ENCODE measurements at regions not wholly inside any gene's neighbourhood (a gene's known extent, or its start where the extent isn't known, plus 50 kb on each side); places are given as distances from the start of the nearest gene placed in this dataset.

DNA sequence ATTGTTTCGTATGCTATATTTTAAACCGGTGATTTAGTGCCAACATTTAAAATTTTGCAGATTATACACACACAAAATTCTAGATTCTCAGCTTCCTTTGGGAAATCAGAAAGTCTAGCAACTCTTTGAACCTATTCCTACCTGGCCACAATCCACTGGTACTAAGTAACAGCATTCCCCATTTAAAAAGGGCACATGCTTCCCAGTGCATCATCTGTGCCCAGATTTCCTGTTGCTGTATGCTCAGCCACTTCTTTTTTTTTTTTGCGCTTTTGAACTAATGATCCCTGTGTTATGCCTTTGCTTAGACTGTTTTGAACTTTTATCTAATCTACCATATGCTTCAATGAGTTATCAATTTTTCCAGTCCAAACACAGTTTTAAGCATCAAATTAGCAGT is 548.4 kb downstream of the PLPP3 start:
- DNase-seq (ENCODE audit: low spot score): no peak
- TF ChIP-seq, protein P1, sequence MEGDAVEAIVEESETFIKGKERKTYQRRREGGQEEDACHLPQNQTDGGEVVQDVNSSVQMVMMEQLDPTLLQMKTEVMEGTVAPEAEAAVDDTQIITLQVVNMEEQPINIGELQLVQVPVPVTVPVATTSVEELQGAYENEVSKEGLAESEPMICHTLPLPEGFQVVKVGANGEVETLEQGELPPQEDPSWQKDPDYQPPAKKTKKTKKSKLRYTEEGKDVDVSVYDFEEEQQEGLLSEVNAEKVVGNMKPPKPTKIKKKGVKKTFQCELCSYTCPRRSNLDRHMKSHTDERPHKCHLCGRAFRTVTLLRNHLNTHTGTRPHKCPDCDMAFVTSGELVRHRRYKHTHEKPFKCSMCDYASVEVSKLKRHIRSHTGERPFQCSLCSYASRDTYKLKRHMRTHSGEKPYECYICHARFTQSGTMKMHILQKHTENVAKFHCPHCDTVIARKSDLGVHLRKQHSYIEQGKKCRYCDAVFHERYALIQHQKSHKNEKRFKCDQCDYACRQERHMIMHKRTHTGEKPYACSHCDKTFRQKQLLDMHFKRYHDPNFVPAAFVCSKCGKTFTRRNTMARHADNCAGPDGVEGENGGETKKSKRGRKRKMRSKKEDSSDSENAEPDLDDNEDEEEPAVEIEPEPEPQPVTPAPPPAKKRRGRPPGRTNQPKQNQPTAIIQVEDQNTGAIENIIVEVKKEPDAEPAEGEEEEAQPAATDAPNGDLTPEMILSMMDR (IDR thresholded peaks at IDR 0.05; ENCODE audit: extremely low read depth, missing control alignments): no peak

DNA sequence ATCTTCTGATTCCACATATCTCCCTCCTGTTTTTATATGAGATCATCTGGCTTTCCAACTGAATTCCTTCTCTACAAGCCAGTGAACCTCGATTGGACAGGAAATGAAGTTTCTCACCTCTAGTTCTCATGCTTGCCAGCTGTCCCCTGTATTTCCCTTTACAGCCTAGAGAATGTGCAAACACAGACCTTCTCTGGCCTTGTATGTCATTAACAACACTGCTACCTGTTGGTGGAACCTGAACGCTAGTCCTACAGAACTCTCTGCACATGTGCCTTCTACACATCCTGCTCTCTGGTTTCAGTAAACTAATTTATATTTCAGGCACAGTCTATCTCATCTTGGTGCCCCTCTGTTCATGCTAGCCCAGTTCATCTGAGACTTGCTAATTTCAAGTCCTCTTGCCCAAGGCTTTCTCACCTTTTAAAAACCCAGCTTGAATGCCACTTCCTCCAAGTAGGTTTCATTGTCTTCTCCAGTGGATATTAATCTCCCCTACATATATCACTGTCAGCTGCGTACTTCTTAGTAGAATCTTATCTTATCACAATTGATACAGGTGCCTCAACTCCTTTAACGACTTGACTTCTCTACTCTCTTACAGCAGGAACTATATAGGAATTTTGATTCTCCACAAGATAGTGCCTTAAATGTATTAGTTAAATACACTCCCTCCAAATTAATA is 549.9 kb downstream of the PLPP3 start:
- TF ChIP-seq, protein P1 (IDR thresholded peaks at IDR 0.05; ENCODE audit: extremely low read depth, missing control alignments): no peak
- DNase-seq (ENCODE audit: low spot score): no peak

DNA sequence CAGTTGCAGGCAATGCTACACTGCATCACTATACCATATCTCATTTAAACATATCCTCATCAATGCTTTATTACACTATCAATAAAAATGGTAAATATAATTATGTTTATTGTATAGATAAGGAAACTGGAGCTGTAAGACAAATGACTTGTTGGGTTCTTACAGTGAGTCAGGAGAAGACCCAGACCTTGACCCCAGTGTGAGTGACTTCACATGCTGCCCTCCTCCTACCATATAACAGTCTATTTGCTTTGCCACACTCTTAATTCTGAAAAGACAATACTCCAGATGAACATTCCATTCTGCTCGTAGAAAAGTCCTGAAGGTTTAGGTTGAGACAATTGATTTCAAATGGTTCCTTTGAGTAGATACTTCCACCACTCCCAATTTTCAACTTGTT is 550.5 kb downstream of the PLPP3 start:
- TF ChIP-seq, protein P1 (IDR thresholded peaks at IDR 0.05; ENCODE audit: extremely low read depth, missing control alignments): no peak
- no peak for DNase-seq (ENCODE audit: low spot score)

DNA sequence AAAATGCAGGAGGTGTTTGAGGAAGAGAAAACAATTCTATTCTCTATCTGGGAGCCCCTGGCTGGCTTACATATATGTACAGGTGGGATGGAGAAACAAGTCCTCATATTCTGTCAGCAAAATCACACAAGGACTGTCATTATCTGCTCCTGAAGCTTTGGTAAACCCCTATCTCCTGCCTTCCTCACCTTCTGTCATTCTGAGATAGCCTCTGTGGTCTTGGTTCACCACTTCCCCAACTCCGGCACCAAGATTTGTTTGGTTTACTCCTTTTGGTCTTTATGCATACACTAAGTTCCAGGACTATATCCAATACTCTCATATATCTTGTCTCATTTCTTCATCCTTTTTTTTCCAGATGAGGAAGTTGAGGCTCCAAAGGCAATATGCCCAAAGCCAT is 551.1 kb downstream of the PLPP3 start:
- no peak for DNase-seq (ENCODE audit: low spot score)
- TF ChIP-seq, protein P1 (IDR thresholded peaks at IDR 0.05; ENCODE audit: extremely low read depth, missing control alignments): no peak

DNA sequence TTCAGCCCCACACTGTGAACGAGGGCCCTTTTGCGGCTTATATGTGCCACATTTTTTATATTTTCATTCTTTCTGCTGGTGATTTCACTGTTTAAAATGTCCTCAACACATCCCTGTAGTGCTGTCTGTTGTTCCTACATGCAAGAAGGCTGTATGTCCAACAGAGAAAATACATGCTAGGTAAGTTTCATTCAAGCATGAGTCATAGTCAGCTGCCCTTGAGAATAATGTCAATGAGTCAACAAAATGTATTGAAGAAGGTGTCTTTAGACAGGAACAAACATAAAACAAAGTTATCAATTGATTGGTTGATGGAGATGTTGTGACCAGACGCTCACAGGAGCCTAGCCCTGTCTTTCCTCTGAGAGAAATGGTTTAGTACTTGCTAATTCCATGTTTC is 553.4 kb downstream of the PLPP3 start:
- no peak for DNase-seq (ENCODE audit: low spot score)

DNA sequence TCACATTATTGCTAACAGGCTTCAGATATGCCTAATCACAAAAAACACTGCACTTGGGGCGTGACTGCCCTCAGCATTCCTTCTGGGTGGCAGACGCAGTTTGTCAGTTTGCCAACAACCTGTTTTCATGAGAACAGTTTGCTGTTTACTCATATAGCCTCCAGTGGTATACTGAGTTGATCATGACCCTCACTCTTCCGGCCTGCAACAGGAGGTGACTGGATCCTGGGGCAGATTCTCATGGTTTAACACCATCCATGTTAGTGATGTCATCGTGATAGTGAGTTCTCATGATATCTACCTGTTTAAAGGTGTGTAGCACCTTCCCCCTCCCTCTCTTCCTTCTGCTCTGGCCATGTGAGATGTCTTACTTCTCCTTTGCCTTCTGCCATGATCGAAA is 555.2 kb downstream of the PLPP3 start:
- TF ChIP-seq, protein P1 (IDR thresholded peaks at IDR 0.05; ENCODE audit: extremely low read depth, missing control alignments): no peak

More for the DNA sequence above, 553.4 kb downstream of the PLPP3 start:
- TF ChIP-seq, protein P1 (IDR thresholded peaks at IDR 0.05; ENCODE audit: extremely low read depth, missing control alignments): no peak

DNA sequence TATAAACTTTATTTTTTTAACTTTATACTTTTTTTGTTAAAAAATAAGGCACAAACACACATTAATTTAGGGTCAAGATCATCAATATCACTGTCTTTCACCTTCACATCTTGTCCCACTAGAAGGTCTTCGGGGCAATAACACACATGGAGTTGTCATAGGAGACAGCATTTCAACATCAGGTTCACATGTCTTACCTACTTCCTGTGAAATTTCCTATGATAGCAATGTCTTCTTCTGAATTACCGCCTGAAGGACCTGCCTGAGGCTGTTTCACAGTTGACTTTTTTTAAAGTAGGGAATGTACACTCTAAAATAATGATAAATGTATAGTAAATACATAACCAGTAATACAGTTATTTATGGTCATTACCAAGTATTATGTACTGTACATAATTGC is 559.4 kb downstream of the PLPP3 start:
- DNase-seq (ENCODE audit: low spot score): no peak
- TF ChIP-seq, protein P1 (IDR thresholded peaks at IDR 0.05; ENCODE audit: extremely low read depth, missing control alignments): no peak

More for the DNA sequence above, 555.2 kb downstream of the PLPP3 start:
- DNase-seq (ENCODE audit: low spot score): no peak

Measured in GM20000 (cell line).